Dedifferentiated amniotic fluid mesenchymal stem cell (primary cell): ENCODE measurements at regions not wholly inside any gene's neighbourhood (a gene's known extent, or its start where the extent isn't known, plus 50 kb on each side); places are given as distances from the start of the nearest gene placed in this dataset.

Experiments
- DNase-seq: peaks from one replicate; pipeline ENCODE4 v3.0.0-alpha.2; 2016; ENCODE audit errors: extremely low spot score

GRCh38 chr21:17979763-17980162 lies 160.6 kb upstream of the C21orf91 start:
- DNase-seq: peak; percentile 9

DNA sequence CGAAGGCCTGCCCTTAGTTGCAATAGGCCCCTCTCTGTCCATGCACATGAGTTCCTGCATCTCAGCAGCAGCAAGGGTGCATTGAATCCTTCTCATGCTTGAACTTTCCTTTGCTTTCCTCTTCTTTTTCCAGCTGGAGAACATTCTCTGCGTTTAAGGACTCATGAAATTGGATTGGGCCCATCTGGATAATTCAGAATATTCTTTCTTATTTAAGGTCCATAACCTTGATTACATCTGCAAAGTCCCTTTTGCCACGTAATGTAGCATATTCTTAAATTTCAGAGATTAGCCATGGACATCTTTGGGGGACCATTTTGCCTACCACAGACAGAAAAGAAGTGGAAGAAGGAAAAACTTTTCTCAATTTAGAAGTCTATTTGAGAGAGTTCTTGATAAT lies 159.7 kb upstream of the C21orf91 start:
- DNase-seq: peak; percentile 9

DNA sequence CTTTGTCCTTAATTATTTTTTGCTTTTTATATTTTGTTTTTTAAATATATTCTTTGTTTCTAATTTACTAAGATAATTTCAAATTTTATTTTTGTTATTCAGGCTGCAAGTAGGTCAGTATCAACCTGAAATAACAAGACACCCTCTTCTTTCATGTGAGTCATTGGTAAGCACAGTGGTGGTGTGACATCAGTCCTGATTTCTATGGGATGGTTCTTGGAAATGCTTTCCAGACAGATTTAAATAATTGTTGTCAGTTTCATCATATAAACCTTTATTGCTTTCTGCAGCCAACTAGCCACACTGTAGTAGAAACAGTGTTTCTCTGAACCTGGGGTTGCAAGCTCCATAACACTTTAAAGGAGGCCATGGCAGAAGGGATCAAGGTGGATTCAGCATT lies 157.5 kb upstream of the C21orf91 start:
- DNase-seq: no peak

- DNase-seq: peak; percentile 12
Measured at GRCh38 chr21:17976139-17976538, 157.0 kb upstream of the C21orf91 start.

DNA sequence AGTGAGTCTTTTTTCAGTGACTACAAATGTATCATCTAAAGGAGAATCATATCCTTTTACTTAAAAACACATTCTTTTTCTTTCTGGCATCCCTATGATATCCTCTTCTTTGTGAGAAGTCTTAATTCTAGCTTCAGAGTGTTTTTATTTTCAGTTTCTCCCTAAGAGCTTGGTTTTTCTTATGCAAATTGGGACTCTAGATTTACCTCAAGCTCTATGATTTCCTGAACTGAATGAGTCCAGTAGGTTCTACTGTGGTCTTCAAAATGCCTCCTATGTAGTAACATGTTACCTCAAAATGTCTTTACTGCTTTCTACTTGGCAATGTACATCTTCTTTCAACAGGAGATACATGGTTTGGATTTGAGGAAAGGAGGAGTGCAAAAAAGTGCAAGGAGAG lies 148.2 kb upstream of the C21orf91 start:
- no peak for DNase-seq

DNA sequence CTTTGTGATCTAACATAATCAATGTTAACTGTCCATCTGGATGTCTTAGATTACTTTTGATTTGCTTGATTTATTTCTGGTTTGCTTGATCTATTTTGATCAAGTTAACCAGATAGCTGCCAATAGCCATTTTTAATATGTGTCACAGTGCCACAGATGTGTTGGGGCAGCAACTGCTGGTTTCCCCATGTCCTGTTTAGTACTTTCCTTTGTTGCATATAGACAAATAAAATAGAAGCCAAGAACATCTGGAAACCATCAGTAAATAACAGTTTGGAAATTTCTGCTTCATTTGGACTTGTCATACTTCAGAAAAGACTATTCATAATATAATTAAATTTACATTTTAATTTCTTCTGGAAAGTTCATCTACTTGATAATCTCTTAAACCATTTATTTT lies 145.6 kb upstream of the C21orf91 start:
- no peak for DNase-seq

DNA sequence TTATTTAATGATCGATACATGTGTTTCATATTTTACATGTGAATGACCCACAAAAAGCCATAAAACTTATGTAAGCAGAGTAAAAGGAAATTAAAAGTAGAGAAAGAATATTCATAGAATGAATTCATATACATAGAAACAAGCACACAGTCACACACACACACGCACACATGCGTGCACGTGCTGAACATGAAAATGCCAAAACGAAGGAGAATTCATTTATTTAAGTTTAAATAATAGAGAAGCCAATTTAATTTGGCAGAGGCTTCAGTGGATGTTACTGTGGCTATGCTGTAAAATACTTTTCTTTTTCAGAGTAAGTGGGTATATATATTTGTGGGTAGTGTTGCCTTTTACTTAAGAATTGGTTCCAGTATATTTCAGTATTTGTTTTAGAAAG lies 145.0 kb upstream of the C21orf91 start:
- no peak for DNase-seq

DNA sequence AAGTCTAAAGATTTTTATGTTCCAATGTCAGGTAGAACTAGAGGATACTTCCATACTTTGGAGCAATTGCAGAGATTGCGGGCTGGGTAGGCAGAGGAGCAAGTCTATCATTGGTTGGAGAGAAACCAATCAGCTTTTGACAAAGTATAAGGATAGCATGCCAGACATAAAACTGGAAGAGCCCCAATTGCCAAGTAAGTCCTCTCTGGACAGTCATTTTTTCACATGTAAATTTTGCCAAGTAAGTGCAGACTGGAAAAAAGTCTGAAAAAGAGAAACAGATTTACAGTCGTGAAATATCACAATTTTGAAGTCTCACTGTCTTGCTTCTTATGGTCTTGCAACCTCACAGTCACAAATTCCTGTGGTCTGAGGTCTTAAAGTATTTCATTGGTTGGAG lies 131.4 kb upstream of the C21orf91 start:
- DNase-seq: no peak

DNA sequence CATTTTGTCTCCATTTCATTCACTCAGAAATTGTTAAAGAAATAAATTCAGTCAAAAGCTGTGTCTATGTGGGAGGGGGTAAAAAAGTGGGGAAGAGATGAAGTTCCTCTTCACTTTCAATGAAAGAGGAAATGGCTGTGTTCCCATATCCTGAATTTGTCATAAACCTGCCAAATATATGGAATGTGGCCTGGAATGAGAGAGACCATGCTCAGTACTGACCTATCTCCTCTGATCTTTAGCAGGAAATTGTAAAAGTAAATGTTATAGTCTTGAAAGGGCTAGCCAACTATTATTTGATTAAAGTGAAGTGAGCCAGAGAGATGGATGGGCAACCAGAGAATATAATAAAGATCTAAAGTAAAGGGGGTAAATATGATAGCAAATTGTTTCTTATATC lies 130.3 kb upstream of the C21orf91 start:
- DNase-seq: no peak

DNA sequence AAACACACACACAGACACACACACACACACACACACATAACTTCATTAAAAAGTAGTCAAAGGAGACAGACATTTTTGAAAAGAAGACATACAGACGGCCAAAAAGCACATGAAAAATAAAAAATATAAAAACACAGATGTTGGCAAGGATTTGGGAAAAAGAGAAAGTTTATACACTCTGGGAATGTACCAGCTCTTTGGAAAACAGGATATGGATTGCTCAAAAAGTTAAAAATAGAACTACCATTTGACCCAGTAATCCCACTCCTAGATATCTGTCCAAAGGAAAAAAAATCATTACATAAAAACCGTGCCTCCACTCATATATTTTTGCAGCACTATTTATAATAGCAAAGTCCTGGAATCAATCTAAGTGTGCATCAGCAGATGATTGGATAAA lies 128.4 kb upstream of the C21orf91 start:
- DNase-seq: no peak

DNA sequence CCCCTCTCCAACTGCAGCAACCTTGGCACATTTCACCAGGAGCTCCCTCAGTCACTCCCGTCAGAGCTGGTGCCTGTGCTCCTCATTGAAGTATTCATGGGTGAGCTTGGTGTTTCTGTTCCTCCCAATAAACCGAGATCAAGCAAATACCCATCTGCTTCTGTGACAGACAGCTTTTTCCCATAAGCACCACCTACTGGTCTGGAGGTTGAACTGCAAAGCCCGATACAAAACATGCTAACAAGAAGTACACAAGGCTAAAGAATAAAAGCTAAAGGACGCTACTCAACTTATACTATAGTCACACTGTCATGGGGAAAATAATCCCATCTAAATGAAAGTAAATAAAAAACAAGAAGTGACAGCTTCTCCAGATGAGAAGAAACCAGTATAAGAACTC lies 111.9 kb upstream of the C21orf91 start:
- no peak for DNase-seq

DNA sequence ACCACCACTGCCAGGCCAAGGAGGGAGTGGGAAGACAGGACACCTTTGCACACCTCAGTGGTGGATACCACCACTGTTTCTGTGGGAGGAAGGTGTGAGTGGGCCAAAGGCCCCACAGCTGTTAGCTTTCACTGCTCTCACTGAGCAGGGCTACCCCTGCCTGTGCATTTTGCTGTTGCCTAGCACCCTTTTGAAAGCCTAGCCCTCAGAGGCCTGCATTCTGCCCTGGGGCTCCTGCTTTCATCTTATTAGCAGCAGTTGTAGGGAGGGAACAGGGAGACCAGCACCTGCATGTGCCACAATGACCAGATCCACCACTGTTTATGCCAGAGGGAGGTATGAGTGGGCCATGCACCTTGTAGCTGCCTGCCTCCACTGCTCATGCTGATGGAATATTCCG lies 110.9 kb upstream of the C21orf91 start:
- DNase-seq: no peak

DNA sequence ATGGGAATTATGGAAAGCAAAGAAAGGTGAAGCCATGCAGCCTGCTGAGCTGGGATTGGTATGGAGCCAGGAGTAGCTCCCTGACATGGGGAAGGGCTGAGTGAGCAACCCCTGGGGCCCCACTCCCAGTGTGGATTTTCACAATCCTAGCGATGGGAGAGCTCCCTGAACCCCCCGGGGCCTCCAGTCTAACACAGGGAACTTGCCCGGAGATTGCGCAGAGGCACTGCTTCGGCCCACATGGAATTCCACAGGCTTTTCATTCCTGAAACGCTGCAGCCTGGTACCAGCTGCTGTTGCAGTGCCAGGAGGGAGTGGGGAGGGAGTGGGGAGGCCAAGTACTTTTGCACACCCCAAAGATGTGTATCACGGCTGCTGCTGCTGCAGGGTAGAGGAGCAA lies 110.4 kb upstream of the C21orf91 start:
- no peak for DNase-seq

- no peak for DNase-seq
Measured at GRCh38 chr21:17925899-17926298, 106.7 kb upstream of the C21orf91 start.

GRCh38 chr21:17925000-17925610 lies 105.9 kb upstream of the C21orf91 start:
- DNase-seq: no peak

DNA sequence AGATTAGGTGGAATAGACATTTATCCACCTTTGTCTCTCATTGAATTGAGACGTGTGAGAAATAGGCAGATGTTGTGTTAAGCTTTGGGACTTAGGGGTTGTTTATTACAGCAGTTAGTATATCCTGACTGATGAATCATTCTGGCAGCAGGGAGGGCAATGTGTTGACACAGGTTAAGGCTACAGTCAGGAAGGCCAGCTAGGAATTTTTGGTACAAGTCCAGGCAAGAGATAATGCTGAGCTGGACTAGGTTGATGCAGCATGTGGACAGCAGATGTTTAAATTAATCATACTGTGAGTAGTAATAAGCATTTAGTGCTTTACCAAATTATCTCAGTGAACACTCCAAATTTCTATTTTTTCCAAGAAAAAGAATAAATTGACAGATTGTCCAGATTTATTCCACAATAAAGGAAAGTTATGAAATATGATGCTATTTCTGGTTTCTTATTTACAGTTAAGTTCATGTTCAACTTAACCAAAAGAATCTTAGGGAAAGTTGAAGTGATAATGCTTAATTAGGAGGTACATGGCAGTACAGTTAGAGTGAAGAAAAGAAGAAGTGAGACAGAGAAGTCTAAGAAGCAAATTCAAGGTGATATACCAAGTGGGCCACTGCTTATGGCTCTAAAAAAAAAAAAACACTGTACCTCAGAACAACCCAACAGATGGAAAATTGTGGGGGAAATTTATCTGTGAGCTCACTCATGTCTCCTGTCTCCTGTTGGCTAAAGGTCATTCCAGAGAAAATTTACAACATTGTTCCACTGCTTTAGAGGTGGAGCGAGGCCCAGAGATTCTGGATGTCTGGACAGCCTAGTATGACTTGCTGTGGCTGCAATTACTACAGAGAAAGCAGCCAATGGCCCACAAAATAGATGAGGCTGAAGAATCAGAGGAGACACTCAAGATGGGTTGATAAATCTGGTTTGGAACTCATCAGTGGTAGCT lies 102.7 kb upstream of the C21orf91 start:
- no peak for DNase-seq

DNA sequence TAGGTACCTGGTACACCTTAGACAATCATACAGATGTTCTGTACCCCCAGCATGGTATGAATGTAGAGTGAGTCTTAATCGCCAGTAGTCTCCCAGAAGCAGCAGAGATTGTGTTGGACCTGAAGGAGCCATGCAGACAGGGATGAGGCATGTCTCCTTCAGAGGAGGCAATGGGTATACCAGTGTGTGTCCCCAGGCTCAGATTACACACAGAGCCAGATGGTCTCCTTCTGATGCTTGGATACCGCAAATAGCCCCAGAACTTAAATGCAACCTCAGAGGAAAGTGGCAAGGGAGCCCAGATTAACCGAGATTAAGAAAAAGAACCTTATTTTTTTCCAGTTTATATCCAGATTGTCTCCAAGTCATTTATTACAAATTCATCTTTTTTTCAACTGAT lies 96.8 kb upstream of the C21orf91 start:
- DNase-seq: no peak

- DNase-seq: peak; percentile 29
Measured at GRCh38 chr21:17911628-17912027, 92.5 kb upstream of the C21orf91 start.

DNA sequence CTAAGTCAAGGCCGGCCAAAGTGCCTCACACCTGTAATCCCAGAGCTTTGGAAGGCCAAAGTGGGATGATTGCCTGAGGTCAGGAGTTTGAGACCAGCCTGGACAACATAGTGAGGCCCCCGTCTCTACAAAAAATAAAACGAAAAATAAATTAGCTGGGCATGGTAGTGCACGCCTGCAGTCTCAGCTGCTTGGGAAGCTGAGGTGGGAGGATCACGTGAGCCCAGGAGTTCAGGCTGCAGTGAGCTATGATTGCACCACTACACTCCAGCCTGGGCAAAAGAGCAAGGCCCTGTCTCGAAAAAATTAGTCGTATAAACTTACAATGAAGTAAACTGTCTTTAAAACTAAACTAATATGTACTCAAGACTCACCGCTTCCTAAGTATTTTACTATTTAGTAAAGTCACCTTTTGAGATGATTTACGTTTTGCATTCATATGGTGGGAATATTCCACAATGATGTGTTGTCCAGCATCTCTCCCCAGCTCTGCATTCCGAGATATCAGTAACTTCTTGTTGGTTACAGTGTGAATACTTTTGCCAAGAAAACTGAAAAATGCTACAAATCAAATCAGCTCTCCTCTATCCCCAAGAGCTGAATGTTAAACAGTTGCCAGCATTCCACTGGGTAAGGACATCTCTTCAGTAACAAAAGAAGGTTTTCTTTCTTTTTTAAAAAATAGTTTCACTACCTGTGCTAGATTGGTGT lies 84.9 kb upstream of the C21orf91 start:
- DNase-seq: no peak

DNA sequence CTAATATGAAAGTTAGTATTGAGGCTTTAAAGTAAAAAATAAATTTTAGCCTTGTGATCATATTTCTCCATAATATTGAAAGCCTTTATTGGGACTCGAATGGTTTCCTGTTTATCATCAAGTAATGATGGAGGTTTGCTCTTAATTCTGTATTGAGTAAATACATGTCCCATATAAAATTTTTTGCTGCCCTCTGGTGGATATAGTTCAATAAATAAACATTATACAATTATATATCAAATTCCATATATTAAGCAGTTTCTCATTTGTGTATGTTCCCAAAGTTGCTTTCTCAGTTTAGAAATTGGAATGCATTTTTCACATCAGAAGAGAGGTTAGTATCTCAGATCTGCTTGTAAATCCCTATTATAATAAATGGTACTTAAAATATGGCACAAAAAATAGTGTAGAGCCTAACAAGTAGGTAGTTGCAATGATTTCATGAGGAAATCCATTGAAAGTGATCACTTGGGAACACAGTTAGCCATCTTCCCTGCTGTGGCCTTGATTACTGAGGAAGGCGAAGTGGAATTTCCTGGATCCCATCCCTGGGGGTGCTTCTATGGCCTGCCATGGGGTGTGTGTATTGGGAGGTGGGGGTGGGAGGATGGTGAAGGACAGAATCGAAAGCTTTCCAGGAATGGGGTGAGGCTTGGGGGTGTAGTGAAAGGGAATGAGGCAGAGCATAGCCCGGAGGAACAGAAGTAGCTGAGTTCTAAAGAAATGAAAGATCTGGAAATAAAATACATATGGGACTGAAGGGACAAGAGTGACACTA lies 84.1 kb upstream of the C21orf91 start:
- DNase-seq: peak; percentile 65

DNA sequence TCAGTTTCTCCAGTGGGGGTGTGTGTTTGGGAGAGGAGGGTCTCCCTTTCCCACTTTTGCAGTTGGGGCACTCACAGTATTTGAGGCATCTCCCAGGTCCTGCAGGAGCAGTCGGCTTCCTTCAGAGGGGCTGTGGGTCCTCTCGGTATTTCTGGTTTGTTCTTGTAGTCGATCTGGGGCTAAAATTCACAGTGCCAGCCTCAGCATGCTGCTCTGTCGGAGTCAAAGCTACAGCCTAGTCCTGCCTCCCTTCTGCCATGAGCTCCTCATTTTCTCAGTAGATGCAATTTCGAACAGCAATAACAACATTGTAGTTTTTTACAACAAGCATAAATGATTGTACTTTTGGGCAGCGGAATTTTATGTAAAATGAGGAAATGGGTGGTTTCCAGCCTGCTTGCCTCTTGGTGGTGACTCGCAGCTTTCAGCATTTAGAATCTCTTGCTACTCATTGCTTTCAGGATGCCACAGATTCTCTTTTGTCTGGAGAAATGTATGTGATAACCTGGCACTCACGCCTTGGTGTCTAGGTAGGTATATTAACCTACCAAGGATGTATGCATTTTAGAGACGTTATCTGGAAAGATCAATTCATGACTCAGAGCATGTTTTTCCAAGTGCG lies 82.4 kb upstream of the C21orf91 start:
- DNase-seq: no peak
